ENCODE measurements at regions not wholly inside any gene's neighbourhood (a gene's known extent, or its start where the extent isn't known, plus 50 kb on each side); places are given as distances from the start of the nearest gene placed in this dataset.

DNA sequence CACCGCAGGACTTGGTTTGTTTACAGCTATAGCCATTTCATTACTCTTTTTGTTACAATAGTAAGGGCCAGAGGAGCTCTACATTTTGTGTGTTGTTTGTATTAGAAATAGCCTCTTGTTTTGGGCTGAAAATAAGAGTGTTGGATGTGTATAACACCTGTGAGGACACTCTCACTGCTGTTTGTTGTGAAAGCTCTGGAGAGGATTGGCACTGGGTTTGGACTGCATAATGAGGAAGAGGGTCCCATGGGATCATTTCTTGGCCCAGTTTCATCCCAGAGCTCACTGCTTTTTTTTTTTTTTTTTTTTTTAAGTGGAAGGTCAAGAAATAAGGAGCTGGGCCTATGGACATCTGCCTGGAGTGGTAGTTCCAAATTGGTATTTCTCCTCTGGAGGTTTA is 61.6 kb upstream of the KIAA0040 start:
- TF ChIP-seq CTCF (IDR thresholded peaks at IDR 0.05), result no peak
- no peak for TF ChIP-seq EP300 (IDR thresholded peaks at IDR 0.05)
- TF ChIP-seq POLR2AphosphoS5 (IDR thresholded peaks at IDR 0.05), result no peak
